ENCODE measurements at regions not wholly inside any gene's neighbourhood (a gene's known extent, or its start where the extent isn't known, plus 50 kb on each side); places are given as distances from the start of the nearest gene placed in this dataset.
"Not testable (repeated sequence)": the region's sequence is repeated elsewhere in the genome, so short reads cannot be mapped to it uniquely, and the experiment has no call there.

- no peak for DNase-seq (ENCODE audit: low read depth)
- H3K4me3 ChIP-seq (ENCODE audit: low read depth, low read length) = no peak overlapping the region
- TF ChIP-seq CTCF (IDR thresholded peaks at IDR 0.05; ENCODE audit: low read depth, low read length, missing control alignments) = no peak
These were observed 108.7 kb downstream of the LHX2 start for GRCh38 chr9:124120272-124120671.

GRCh38 chr9:124121725-124122124, 110.2 kb downstream of the LHX2 start:
- no peak overlapping the region for H3K4me3 ChIP-seq (ENCODE audit: low read depth, low read length)
- no peak for DNase-seq (ENCODE audit: low read depth)
- no peak for TF ChIP-seq CTCF (IDR thresholded peaks at IDR 0.05; ENCODE audit: low read depth, low read length, missing control alignments)

DNA sequence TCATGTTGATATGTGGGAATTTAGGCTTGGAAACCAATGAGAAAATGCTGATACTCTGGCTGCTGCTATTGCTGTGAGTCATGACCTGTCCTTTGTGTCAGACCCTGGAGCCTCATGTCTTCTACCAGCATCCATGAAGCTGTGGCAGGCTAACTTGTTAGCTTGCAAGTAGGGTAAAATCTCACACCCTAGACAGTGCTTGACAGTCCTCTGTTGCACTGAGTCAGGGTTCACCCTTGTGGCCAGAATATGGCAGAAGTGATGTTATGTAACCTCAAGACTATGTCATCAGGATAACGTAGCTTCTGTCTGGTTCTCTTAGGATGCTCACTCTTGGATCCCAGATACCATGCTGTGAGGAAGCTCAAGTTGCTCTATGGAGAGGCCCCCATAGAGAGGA, 110.8 kb downstream of the LHX2 start:
- no peak for DNase-seq (ENCODE audit: low read depth)
- TF ChIP-seq CTCF (IDR thresholded peaks at IDR 0.05; ENCODE audit: low read depth, low read length, missing control alignments) = no peak
- no peak overlapping the region for H3K4me3 ChIP-seq (ENCODE audit: low read depth, low read length)

- TF ChIP-seq CTCF (IDR thresholded peaks at IDR 0.05; ENCODE audit: low read depth, low read length, missing control alignments) = peak; percentile 42
- no peak for DNase-seq (ENCODE audit: low read depth)
- no peak overlapping the region for H3K4me3 ChIP-seq (ENCODE audit: low read depth, low read length)
These were observed 111.4 kb downstream of the LHX2 start for GRCh38 chr9:124122813-124123462.

- not testable (repeated sequence) for DNase-seq (ENCODE audit: low read depth); H3K4me3 ChIP-seq (ENCODE audit: low read depth, low read length)
These were observed 112.1 kb downstream of the LHX2 start for GRCh38 chr9:124123621-124124020.

- DNase-seq (ENCODE audit: low read depth) = no peak
- no peak for TF ChIP-seq CTCF (IDR thresholded peaks at IDR 0.05; ENCODE audit: low read depth, low read length, missing control alignments)
- H3K4me3 ChIP-seq (ENCODE audit: low read depth, low read length) = no peak overlapping the region
These were observed 113.4 kb downstream of the LHX2 start for GRCh38 chr9:124124729-124125650.

DNA sequence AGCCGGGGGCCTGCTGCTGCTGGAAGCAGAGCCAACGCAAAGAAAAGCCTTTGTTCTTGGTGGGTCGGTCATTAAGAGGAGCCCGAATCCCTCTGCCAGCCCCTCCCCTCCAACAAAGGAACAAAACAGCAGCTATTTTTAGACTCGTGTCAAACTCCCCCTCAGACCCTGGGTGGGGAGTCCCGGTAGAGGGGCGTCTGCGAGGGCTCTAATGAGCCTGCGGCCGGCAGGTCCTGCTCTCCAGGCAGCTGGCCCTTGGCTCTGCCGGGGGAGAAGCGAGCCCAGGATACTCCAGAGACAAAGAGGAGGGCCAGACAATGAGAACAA, 114.0 kb downstream of the LHX2 start:
- no peak overlapping the region for H3K4me3 ChIP-seq (ENCODE audit: low read depth, low read length)
- no peak for DNase-seq (ENCODE audit: low read depth)

More for the DNA sequence above, 114.0 kb downstream of the LHX2 start:
- no peak for TF ChIP-seq CTCF (IDR thresholded peaks at IDR 0.05; ENCODE audit: low read depth, low read length, missing control alignments)

Data from GM12864 (cell line).